ENCODE measurements at regions not wholly inside any gene's neighbourhood (a gene's known extent, or its start where the extent isn't known, plus 50 kb on each side); places are given as distances from the start of the nearest gene placed in this dataset.

GRCh38 chr17:12528036-12528435 lies 137.7 kb upstream of the MYOCD start:
- DNase-seq (ENCODE audit: unreplicated experiment): no peak
- Mint-ChIP-seq H3K9me3 (ENCODE audit: unreplicated experiment) (no peaks in the 10 kb centered on the region), H3K4me1 (ENCODE audit: insufficient read depth, unreplicated experiment) (no peaks in the 10 kb centered on the region), H3K27ac (ENCODE audit: low read depth, unreplicated experiment) (no peak overlapping the region), H3K27me3 (ENCODE audit: insufficient read depth, unreplicated experiment) (peaks cover 36% of the 10 kb centered on the region), H3K36me3 (ENCODE audit: insufficient read depth, unreplicated experiment) (no peaks in the 10 kb centered on the region), H3K4me3 (ENCODE audit: unreplicated experiment) (no peak overlapping the region)
- POLR2A ChIA-PET: no interaction called here
- no TSS peak for BruUV-seq (replicated peaks)
- CTCF ChIA-PET: interaction anchor here (1.2 to 1.3 kb wide), 2 partner anchors 18 to 474 kb away, joined by 3 to 6 read pairs; no protein-coding TSS in a partner anchor
- intact Hi-C loops (cut with micrococcal nuclease): no loop called here
- TF ChIP-seq CTCF (IDR thresholded peaks at IDR 0.05; ENCODE audit: unreplicated experiment): no peak

GRCh38 chr17:12530161-12530560 lies 135.5 kb upstream of the MYOCD start:
- no TSS peak for BruUV-seq (replicated peaks)
- no peaks in the 10 kb centered on the region for H3K9me3 Mint-ChIP-seq (ENCODE audit: unreplicated experiment)
- no peak for TF ChIP-seq CTCF (IDR thresholded peaks at IDR 0.05; ENCODE audit: unreplicated experiment)
- no peaks in the 10 kb centered on the region for H3K4me1 Mint-ChIP-seq (ENCODE audit: insufficient read depth, unreplicated experiment)
- DNase-seq (ENCODE audit: unreplicated experiment): no peak
- POLR2A ChIA-PET: no interaction called here
- intact Hi-C loops (cut with micrococcal nuclease): no loop called here
- peaks cover 43% of the 10 kb centered on the region for H3K27me3 Mint-ChIP-seq (ENCODE audit: insufficient read depth, unreplicated experiment)
- H3K27ac Mint-ChIP-seq (ENCODE audit: low read depth, unreplicated experiment): no peak overlapping the region
- CTCF ChIA-PET: interaction anchor here (0.6 to 1.5 kb wide), 2 partner anchors 11 to 16 kb away, joined by 3 to 8 read pairs; no protein-coding TSS in a partner anchor
- H3K4me3 Mint-ChIP-seq (ENCODE audit: unreplicated experiment): no peak overlapping the region
- no peaks in the 10 kb centered on the region for H3K36me3 Mint-ChIP-seq (ENCODE audit: insufficient read depth, unreplicated experiment)

GRCh38 chr17:12536021-12536420 lies 129.7 kb upstream of the MYOCD start:
- intact Hi-C loops (cut with micrococcal nuclease): no loop called here
- H3K27ac Mint-ChIP-seq (ENCODE audit: low read depth, unreplicated experiment): no peak overlapping the region
- POLR2A ChIA-PET: no interaction called here
- H3K4me1 Mint-ChIP-seq (ENCODE audit: insufficient read depth, unreplicated experiment): no peaks in the 10 kb centered on the region
- H3K27me3 Mint-ChIP-seq (ENCODE audit: insufficient read depth, unreplicated experiment): peaks cover 25% of the 10 kb centered on the region
- CTCF ChIA-PET: interaction anchor here (3.3 kb wide), 1 partner anchor 10 kb away, joined by 21 read pairs; no protein-coding TSS in a partner anchor
- TF ChIP-seq CTCF (IDR thresholded peaks at IDR 0.05; ENCODE audit: unreplicated experiment): no peak
- H3K4me3 Mint-ChIP-seq (ENCODE audit: unreplicated experiment): no peak overlapping the region
- H3K36me3 Mint-ChIP-seq (ENCODE audit: insufficient read depth, unreplicated experiment): no peaks in the 10 kb centered on the region
- no peak for DNase-seq (ENCODE audit: unreplicated experiment)
- H3K9me3 Mint-ChIP-seq (ENCODE audit: unreplicated experiment): peaks cover 8% of the 10 kb centered on the region
- BruUV-seq (replicated peaks): no TSS peak

GRCh38 chr17:12536472-12536871 lies 129.2 kb upstream of the MYOCD start:
- Mint-ChIP-seq H3K36me3 (ENCODE audit: insufficient read depth, unreplicated experiment) (no peaks in the 10 kb centered on the region), H3K4me3 (ENCODE audit: unreplicated experiment) (no peak overlapping the region), H3K27me3 (ENCODE audit: insufficient read depth, unreplicated experiment) (peaks cover 21% of the 10 kb centered on the region), H3K4me1 (ENCODE audit: insufficient read depth, unreplicated experiment) (no peaks in the 10 kb centered on the region), H3K27ac (ENCODE audit: low read depth, unreplicated experiment) (no peak overlapping the region), H3K9me3 (ENCODE audit: unreplicated experiment) (peaks cover 8% of the 10 kb centered on the region)
- TF ChIP-seq CTCF (IDR thresholded peaks at IDR 0.05; ENCODE audit: unreplicated experiment): no peak
- intact Hi-C loops (cut with micrococcal nuclease): no loop called here
- BruUV-seq (replicated peaks): no TSS peak
- ChIA-PET CTCF (interaction anchor here (3.3 kb wide), 1 partner anchor 10 kb away, joined by 21 read pairs; no protein-coding TSS in a partner anchor), POLR2A (no interaction called here)
- DNase-seq (ENCODE audit: unreplicated experiment): no peak

Measured in MCF 10A (cell line).